HG02973 (cell line): ENCODE measurements at regions not wholly inside any gene's neighbourhood (a gene's known extent, or its start where the extent isn't known, plus 50 kb on each side); places are given as distances from the start of the nearest gene placed in this dataset.
"Not testable (repeated sequence)": the region's sequence is repeated elsewhere in the genome, so short reads cannot be mapped to it uniquely, and the experiment has no call there.

Experiments
- ATAC-seq: cut with Tn5 transposase; IDR thresholded peaks from one replicate; pipeline ENCODE4 v1.9.1; 2021; ENCODE audit warnings: moderate library complexity; ENCODE audit not compliant: unreplicated experiment

- ATAC-seq, result no peak
Measured at GRCh38 chr5:138649316-138649720, 74.1 kb upstream of the HSPA9 start.

- ATAC-seq, result no peak
Measured at GRCh38 chr5:138648841-138649240, 73.6 kb upstream of the HSPA9 start.

GRCh38 chr5:138647794-138648410 lies 72.7 kb upstream of the HSPA9 start:
- ATAC-seq, result no peak

- no peak for ATAC-seq
Measured at GRCh38 chr5:138647261-138647788, 72.1 kb upstream of the HSPA9 start.

- ATAC-seq, result no peak
Measured at GRCh38 chr5:138646671-138647070, 71.5 kb upstream of the HSPA9 start.

GRCh38 chr5:138645778-138646575 lies 70.8 kb upstream of the HSPA9 start:
- no peak for ATAC-seq

GRCh38 chr5:138643040-138643791 lies 68.0 kb upstream of the HSPA9 start:
- no peak for ATAC-seq

GRCh38 chr5:138641547-138642298 lies 66.5 kb upstream of the HSPA9 start:
- ATAC-seq, result no peak

- no peak for ATAC-seq
Measured at GRCh38 chr5:138640646-138641254, 65.5 kb upstream of the HSPA9 start.

GRCh38 chr5:138640138-138640537 lies 64.9 kb upstream of the HSPA9 start:
- no peak for ATAC-seq

GRCh38 chr5:138639326-138639725 lies 64.1 kb upstream of the HSPA9 start:
- ATAC-seq, result no peak

- no peak for ATAC-seq
Measured at GRCh38 chr5:138637256-138637655, 62.1 kb upstream of the HSPA9 start.

GRCh38 chr5:138636398-138636944 lies 61.3 kb upstream of the HSPA9 start:
- no peak for ATAC-seq

- ATAC-seq, result no peak
Measured at GRCh38 chr5:138635708-138636107, 60.5 kb upstream of the HSPA9 start.

- ATAC-seq, result no peak
Measured at GRCh38 chr5:138635265-138635664, 60.1 kb upstream of the HSPA9 start.

- not testable (repeated sequence) for ATAC-seq
Measured at GRCh38 chr5:138634804-138635203, 59.6 kb upstream of the HSPA9 start.

- ATAC-seq, result no peak
Measured at GRCh38 chr5:138632900-138633489, 57.8 kb upstream of the HSPA9 start.

GRCh38 chr5:138631096-138631928 lies 56.1 kb upstream of the HSPA9 start:
- ATAC-seq, result no peak

GRCh38 chr5:138629392-138629791 lies 54.2 kb upstream of the HSPA9 start:
- no peak for ATAC-seq
